Left lobe of liver (tissue), 2 donors: ENCODE measurements at regions not wholly inside any gene's neighbourhood (a gene's known extent, or its start where the extent isn't known, plus 50 kb on each side); places are given as distances from the start of the nearest gene placed in this dataset.
A peak's percentile ranks its signal among the peaks of the same experiment; 100 is the strongest.
"Not testable (repeated sequence)": the region's sequence is repeated elsewhere in the genome, so short reads cannot be mapped to it uniquely, and the experiment has no call there.

Source experiments
- ATAC-seq: fragments of 200-7000 bp; cut with Tn5 transposase; one replicate; pipeline ENCODE4 v1.9.1; 2020; ENCODE audit warnings: mild to moderate bottlenecking, moderate library complexity
- DNase-seq: peaks from one replicate; pipeline ENCODE4 v3.0.0-alpha.2; 2020; ENCODE audit warnings: low spot score
- donor health status: DM: no; HTN: no; CAD: no; lungs with moderate emphysema.
- donor health status: DM: no; HTN: yes; CAD: no.

- no peak for ATAC-seq
- DNase-seq: no peak
Observed at GRCh38 chr6:99801805-99802204, 192.2 kb downstream of the MCHR2 start.

- no peak for DNase-seq
- ATAC-seq: peak; percentile 58
Observed at GRCh38 chr6:99802396-99803031, 191.5 kb downstream of the MCHR2 start.

- DNase-seq (no peak), ATAC-seq (no peak)
Observed at GRCh38 chr6:99808992-99809391, 185.0 kb downstream of the MCHR2 start.

- DNase-seq (no peak), ATAC-seq (no peak)
Observed at GRCh38 chr6:99810295-99810694, 183.7 kb downstream of the MCHR2 start.

DNA sequence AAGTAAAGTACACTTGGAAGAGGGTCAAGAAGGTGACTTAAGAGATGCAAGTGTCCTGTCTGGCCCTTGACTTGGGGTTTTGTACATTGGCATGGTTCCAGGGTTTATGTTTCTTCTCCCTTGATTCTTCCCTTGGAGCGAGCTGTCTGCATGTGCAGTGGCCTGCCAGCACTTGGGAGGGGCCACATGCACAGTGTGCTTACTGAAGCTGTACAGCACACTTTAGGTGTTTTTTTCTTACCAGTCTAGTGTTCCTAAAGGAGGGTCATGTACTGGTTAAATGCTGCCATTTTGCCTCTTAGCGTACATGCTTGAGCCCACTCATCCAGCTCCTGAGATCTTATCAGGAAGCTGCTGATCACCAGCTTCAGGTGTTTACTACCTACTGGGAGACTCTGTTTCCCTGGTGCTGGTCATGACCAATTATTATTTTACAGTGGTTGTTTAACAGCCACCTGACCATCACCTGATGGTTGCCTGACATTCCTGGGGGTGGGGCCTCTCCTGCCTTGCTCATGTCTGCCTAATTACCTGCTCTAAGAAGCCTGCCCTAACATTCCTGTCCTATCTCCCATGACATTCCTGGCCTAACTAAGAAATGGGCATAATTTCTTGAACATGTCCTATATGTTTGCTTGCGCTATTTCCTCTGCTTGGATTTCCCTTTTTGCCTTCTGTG, 182.9 kb downstream of the MCHR2 start:
- DNase-seq: no peak
- no peak for ATAC-seq

- no peak for ATAC-seq
- no peak for DNase-seq
Observed at GRCh38 chr6:99811636-99812035, 182.4 kb downstream of the MCHR2 start.

- ATAC-seq: no peak
- DNase-seq: no peak
Observed at GRCh38 chr6:99813565-99813964, 180.5 kb downstream of the MCHR2 start.

DNA sequence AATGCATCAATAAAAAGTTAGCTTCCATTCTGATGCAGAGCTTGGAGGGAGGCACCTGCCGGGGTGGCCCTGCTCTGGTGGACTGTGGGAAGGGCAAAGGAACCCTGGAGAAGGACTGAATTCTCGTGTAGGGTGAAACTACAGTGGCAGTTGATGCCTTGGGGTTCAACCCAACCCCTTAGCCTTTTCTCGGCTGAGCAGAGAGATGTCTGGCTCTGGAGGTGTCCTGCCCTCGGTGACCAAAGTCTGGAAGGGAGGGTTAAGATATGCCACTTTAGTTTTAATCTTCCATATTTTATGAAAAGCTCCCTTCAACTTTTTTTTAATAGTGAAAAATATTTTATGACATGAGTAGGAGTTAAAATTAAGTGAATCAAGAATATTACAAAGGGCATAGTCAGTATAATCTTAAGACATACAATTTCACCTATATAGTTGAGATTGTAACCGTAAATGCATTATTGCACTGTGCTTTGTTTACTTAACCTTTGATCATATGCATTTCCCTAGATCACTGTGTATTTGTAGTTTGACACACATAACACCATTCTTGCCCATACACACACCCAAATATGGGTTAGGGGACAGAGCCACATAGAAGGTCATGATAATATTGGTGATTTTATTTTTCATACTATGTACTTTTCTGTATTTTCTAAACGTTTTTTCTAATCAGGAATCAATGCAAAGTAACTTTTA, 179.6 kb downstream of the MCHR2 start:
- DNase-seq (no peak), ATAC-seq (no peak)

- no peak for ATAC-seq
- no peak for DNase-seq
Observed at GRCh38 chr6:99816795-99817194, 177.2 kb downstream of the MCHR2 start.

DNA sequence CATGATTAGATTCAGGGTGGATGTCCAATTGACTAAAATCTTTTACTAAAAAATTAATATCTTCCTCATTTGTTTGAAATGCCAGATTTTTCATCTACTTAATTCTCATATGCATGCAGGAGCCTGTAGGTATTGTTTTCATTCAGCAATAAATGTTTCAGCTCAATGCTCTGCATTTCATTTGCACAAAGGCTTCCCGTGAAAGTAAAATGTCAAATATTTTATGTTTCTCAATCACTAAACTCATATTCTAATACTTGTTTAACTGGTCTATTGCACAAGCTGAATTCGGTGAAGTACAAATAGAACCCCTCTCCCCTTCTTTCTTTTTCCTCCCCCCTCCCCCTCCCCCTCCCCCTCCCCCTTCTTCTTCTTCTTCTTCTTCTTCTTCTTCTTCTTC, 175.9 kb downstream of the MCHR2 start:
- DNase-seq: no peak
- no peak for ATAC-seq

- no peak for DNase-seq
- no peak for ATAC-seq
Observed at GRCh38 chr6:99819853-99820252, 174.2 kb downstream of the MCHR2 start.

GRCh38 chr6:99821164-99821563, 172.9 kb downstream of the MCHR2 start:
- no peak for DNase-seq
- ATAC-seq: no peak

- DNase-seq: no peak
Observed at GRCh38 chr6:99822741-99823512, 171.1 kb downstream of the MCHR2 start.

GRCh38 chr6:99823513-99824235, 170.3 kb downstream of the MCHR2 start:
- DNase-seq, ATAC-seq: not testable (repeated sequence)

More at GRCh38 chr6:99822741-99823512, 171.1 kb downstream of the MCHR2 start:
- ATAC-seq: peak; percentile 79

- no peak for ATAC-seq
- DNase-seq: no peak
Observed at GRCh38 chr6:99833034-99833433, 161.0 kb downstream of the MCHR2 start.

DNA sequence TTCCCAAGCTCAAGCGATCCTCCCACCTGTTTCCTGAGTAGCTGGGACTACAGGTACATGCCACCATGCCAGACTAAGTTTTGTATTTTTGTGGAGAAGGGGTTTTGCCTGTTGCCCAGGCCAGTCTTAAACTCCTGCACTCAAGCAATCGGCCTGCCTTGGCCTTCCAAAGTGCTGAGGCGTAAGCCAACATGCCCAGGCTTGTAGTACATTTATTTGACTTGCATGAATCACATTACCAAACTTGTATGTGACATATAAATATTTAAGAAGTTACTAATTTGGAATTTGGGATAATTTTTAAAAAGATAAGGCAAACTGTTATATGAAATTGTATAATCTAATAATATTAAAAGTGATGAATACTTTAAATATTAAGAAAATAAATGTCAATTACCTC, 157.6 kb downstream of the MCHR2 start:
- ATAC-seq (no peak), DNase-seq (no peak)

GRCh38 chr6:99838607-99839006, 155.4 kb downstream of the MCHR2 start:
- no peak for ATAC-seq
- no peak for DNase-seq

- DNase-seq: no peak
- ATAC-seq: no peak
Observed at GRCh38 chr6:99841297-99841696, 152.7 kb downstream of the MCHR2 start.

GRCh38 chr6:99846006-99846405, 148.0 kb downstream of the MCHR2 start:
- DNase-seq (no peak), ATAC-seq (no peak)

- DNase-seq (no peak), ATAC-seq (no peak)
Observed at GRCh38 chr6:99850841-99851240, 143.2 kb downstream of the MCHR2 start.

DNA sequence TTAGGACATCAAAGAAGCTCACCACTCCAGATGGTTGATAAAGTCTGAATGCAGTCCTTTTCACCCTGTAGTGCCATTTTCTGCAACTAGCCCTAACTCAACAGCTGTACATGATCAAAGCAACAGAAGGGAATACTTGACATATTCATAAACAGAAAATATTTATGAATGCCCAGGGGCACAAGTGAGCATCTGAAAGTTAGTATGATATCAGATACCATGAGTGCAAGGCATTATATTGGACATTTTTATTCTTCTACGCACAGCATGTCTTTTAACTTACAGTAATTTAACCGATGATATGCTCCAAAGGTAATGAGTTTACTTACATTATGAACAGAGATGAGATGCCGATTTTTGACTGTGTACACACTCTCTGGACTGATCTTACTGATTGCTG, 142.0 kb downstream of the MCHR2 start:
- no peak for DNase-seq
- ATAC-seq: no peak
